Fibroblast of peridontal ligament (primary cell): ENCODE measurements at regions not wholly inside any gene's neighbourhood (a gene's known extent, or its start where the extent isn't known, plus 50 kb on each side); places are given as distances from the start of the nearest gene placed in this dataset.
"Not testable (repeated sequence)": the region's sequence is repeated elsewhere in the genome, so short reads cannot be mapped to it uniquely, and the experiment has no call there.

ENCODE experiments used
- DNase-seq: peaks from one replicate; pipeline ENCODE4 v3.0.0-alpha.2; 2010; ENCODE audit errors: extremely low read depth

DNA sequence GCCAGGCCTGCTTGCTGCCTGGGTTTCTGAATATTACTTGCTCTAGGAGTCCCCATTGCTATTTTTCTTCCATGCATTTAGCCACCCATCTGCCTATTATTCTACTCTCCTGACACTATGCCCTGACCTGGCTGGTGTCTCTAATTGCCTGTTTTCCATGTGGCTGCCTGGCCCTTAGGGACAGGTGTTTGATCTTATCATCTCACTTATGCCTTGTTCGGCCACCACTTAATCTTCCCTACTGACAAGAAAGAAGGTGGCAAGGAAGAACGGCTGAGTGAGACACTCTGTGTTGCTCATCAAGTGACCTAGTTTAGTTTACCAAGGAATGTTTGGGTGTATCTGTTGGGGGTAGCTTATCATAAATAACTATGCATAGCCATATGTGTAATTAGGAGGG, 50.4 kb upstream of the RAPH1 start:
- no peak for DNase-seq

GRCh38 chr2:203586206-203586605, 51.1 kb upstream of the RAPH1 start:
- peak; percentile 47 for DNase-seq

GRCh38 chr2:203586696-203587095, 51.6 kb upstream of the RAPH1 start:
- peak; percentile 34 for DNase-seq

DNA sequence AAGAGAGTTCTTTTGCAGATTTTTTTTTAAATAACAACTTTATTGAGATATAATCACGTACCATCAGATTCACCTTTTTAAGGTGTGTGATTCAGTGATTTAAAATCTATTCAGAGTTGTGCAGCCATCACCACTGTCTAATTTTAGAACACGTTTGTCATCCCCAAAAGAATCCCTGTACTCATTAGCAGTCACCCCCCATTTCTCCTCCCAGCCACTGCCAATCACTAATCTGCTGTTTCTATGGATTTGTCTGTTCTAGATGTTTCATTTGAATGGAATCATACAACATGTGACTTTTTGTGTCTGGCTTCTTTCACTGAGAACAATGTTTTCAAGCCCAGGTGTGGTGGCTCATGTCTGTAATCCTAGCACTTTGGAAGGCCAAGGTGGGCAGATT, 55.4 kb upstream of the RAPH1 start:
- DNase-seq, result no peak

DNA sequence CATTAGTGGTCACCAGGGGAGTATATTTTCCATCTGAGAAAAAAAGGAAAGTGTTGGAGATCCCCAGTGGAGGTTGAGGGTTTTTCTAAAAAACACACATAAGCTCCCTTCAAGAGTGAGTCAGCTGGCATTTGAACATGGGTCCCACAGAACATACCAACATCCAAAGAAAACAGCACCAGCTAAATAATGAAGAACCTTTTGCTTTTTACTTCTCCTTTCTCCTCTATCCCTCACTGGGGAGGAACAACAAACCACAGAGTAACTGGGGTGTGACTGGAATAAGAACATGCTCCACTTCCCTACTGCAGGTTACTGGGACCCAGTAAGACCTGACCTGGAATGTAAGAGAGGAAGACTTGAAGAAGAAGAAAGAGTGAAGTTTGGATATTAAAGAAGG, 56.5 kb upstream of the RAPH1 start:
- peak; percentile 50 for DNase-seq

DNA sequence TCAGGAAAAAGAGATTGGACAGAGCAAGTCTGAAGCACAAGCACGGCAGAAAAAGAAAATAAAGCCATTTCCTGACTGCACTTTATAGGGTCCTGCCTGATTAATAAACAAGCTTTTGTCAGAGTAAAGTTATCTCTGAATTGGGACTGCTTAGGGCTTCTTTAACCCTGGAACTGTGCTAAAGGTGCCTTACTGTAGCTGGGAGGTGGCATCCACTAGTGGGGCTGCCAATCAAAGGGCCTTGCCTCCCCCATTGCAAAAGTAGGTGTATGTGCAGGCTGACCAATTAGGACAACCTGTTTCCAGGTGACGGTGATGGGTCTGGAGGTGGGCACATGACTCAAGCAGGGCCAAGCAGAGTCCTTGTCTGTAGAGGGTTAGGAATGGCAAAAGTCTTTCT, 57.4 kb upstream of the RAPH1 start:
- DNase-seq, result no peak

DNA sequence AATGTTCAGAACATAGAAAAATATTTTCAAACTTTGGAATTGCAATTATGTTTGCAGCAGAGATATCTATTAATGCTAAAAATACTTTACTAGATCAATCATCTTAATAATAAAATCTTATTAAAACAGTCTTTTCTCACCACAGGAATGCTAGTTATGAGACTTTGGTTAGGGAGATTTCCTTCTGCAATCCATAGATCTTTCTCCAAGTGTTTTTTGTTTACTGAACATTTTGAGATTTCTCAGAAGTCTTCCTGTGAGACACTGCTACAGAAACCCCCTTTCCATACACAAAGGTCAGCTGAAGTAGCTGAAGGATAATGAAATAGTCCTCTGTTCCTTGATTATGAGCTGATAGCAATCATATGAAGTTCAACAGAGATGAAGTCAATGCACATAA, 59.4 kb upstream of the RAPH1 start:
- DNase-seq, result peak; percentile 31

DNA sequence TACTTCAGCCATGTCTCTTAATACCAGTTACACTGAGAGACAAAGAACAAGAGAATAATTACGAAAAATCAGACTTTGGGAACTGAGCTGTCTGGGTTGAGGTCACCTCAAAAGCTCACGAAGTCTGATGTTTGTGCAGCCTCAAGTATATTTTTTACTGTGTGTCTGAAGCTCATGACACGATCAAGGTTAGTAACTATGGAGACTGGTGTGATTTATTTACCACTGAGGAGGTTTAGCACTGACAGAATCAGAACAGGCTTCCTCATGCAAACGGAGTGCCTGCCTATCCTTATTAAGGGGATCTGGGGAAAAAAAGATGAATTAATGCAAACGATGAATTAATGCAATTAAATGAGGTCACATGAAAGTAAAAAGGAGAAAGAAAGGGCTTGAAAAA, 61.1 kb upstream of the RAPH1 start:
- DNase-seq, result no peak

DNA sequence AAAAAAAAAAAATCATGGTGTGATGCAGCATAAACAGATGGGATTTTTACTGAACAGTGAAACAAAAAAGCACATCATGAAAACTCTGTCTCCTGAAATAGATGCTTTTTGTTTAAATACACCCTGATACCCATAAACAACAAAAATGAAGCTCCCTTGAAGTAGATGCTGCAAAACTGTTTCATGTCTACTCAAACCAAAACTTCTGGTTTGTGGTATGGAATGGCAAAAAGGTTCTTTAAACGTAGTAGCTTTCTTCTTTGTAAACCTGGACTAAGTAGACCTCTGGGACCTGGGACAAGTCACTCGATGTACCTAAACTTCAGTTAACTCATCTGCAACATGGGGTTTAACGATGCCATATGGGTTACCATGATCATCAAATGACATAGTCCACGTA, 64.4 kb upstream of the RAPH1 start:
- DNase-seq, result no peak

DNA sequence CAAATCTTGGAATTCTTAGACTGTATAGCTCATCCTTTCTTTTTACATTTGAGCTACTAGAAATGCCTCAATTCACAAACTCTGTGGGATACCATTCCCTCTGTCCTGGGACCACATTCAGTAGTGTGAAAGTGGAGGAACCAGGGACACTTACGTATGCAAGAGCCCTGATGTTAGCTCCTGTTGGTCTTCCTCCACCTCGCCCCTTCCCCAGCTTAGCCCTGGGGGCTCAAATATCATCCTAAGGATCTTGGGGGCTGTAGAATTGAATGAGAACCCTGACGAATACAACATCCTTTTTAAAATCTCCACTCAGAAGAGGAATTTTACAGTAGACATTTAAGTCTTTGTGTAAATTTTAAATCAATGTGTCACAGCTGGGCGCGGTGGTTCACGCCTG, 65.2 kb upstream of the RAPH1 start:
- DNase-seq, result no peak

GRCh38 chr2:203603456-203604389, 68.6 kb upstream of the RAPH1 start:
- DNase-seq, result peak; percentile 56

DNA sequence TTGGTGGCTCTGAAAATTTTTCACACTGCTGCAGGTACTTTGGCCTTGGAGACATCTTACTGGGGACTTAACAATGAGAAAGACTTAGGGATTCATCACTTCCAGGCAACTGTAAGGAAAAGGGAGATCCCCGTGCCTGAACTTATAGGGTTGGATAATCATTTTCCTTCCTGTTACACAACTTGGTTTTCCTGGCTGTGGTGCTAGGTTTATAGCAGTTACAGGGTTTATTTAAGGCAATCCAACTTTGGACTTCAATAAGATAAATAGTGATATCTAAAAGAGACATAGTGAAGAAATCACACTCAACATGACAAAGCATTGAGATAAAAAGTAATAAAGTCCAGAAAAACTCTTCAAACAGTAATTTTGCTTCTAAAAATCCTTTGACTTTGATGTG, 70.2 kb upstream of the RAPH1 start:
- DNase-seq, result peak; percentile 43

DNA sequence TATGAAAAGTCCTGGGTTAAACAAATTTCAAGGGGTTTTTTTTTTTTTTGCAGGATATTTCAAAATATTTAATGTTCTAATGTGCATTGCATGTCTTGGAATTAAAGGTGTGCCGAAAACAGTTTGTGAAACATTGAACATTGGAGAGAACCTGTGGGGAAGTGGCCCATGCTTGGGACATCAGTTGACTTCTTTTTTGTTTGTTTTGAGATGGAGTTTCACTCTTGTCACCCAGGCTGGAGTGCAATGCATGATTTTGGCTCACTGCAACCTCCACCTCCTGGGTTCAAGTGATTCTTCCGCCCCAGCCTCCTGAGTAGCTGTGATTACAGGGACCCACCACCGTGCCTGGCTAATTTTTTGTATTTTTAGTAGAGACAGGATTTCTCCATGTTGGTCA, 71.0 kb upstream of the RAPH1 start:
- DNase-seq, result no peak

DNA sequence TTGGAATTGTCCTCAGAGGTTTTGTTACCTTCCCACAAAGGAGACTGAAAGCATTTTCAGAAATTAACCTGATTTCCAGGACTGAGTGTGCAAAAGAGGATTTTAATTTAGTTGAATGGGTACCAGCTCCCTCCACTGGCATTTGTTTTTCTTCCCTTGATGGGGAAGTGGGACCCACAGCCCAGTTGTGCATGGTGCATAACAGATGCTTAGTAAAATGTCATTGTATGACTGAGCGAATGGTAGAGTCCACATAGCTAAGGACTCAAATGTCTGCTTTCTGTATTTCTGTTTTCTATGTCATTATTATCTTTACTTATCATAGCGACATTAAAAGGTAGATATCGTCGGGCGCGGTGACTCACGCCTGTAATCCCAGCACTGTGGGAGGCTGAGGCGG, 75.5 kb upstream of the RAPH1 start:
- no peak for DNase-seq

DNA sequence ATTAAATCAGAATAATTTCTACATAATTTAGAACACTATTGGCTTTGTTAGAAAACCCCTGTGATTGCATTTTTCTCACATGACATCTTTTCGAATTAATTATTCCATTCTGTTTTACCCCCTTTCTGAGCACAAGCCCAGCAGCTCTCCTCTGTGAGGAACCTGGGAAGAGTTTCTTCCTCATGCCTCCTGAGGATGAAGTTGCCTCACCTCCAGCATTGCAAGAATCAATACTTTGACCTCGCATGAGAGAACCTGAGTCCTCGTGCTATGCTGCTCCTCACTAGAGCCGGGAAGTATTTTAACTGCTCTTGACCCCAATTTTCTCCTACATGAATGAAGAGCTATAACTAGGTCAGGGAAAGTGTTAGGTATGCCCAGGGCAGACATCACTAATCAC, 77.1 kb upstream of the RAPH1 start:
- no peak for DNase-seq

DNA sequence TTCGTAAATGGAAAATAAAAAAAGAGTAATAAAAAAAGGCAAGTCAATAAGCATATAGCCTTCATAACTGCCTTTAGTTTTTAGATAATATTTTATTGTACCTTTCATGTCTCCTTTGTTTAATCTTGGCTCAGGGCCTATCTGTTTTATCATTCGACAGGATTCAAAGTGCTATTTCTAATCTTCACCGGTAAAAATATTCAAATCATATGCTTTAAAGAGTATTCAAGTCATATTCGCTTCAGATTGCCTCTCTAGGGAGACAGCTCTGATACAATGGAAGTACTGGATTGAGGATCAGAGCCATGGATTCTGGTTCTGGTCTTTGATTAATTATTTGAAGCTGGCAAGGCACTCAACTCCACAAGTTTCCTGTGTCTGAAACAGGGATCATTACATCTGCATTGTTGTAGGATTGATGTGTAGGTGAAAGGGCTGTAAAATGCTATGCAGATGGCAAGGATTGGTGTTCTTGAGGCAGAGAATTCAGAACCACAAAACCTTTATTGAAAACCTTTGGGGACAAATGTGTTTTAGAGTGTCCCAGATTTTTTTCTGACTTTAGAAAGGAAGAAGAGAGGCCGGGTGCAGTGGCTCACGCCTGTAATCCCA, 84.3 kb upstream of the RAPH1 start:
- DNase-seq, result no peak

- DNase-seq, result no peak
Observed at GRCh38 chr2:203621981-203622515, 84.4 kb upstream of the CD28 start.

DNA sequence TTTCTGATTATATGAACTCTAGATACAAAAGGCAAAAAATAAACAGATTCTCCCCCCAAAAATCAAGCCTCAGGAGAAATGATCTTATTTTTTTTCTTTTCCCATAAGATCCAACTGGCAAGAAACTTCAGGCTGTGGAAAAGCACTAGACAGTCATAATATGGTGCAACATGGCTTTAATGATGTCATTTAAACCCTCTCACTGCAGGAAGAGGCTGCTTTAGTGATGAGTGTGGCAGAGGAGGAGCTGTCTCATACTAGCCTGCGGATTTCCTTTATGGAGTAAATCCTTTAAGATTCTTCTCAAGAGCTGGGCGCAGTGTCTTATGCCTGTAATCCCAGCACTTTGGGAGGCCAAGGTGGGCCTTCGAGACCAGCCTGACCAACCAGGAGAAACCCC, 83.3 kb upstream of the CD28 start:
- DNase-seq, result peak; percentile 98

GRCh38 chr2:203623661-203624060, 82.8 kb upstream of the CD28 start:
- peak; percentile 9 for DNase-seq

DNA sequence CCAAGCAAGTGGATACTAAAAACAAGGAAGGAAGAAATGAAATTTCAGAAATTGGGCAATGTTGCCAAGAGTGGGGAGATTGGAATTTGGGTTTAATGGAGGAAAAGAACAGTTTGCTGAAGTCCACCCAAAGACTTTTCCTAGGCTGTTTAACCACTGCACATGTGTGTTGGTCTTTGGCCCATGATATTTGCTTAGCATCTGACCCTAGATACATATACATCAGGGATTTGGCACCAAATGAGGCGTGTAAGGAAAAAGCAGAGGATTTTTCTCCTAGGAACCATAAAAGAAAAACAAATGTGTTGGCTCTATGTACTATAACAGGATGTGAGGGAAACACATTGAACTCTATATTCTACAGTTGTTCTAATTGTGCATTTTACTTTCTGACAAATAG, 80.7 kb upstream of the CD28 start:
- peak; percentile 44 for DNase-seq

DNA sequence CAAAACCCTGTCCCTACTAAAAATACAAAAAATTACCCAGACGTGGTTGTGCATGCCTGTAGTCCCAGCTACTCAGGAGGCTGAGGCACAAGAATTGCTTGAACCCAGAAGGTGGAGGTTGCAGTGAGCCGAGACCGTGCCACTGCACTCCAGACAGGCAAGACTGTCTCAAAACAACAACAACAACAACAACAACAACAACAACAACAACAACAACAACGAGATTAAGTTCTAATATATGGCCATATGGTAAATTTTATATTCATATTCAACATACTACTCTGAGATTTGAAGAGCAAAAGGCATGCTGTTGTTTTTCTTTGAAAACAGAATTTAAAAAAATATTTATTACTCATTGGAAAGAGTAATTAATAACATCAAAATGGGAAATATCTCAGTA, 80.2 kb upstream of the CD28 start:
- not testable (repeated sequence) for DNase-seq

- DNase-seq, result peak; percentile 97
Observed at GRCh38 chr2:203626952-203627681, 79.3 kb upstream of the CD28 start.
